ENCODE measurements at regions not wholly inside any gene's neighbourhood (a gene's known extent, or its start where the extent isn't known, plus 50 kb on each side); places are given as distances from the start of the nearest gene placed in this dataset.
"Not testable (repeated sequence)": the region's sequence is repeated elsewhere in the genome, so short reads cannot be mapped to it uniquely, and the experiment has no call there.

GRCh38 chr2:14081521-14081920, 551.0 kb upstream of the LRATD1 start:
- H3K4me3 ChIP-seq (ENCODE audit: low read depth, low read length): no peak overlapping the region
- TF ChIP-seq CTCF (IDR thresholded peaks at IDR 0.05; ENCODE audit: insufficient read depth, low read depth, low read length, missing control alignments): no peak
- DNase-seq (ENCODE audit: low read depth): no peak

- TF ChIP-seq CTCF (IDR thresholded peaks at IDR 0.05; ENCODE audit: insufficient read depth, low read depth, low read length, missing control alignments): no peak
These were observed 549.9 kb upstream of the LRATD1 start for GRCh38 chr2:14082640-14083039.

GRCh38 chr2:14094592-14094991, 537.9 kb upstream of the LRATD1 start:
- DNase-seq (ENCODE audit: low read depth): no peak
- no peak for TF ChIP-seq CTCF (IDR thresholded peaks at IDR 0.05; ENCODE audit: insufficient read depth, low read depth, low read length, missing control alignments)
- H3K4me3 ChIP-seq (ENCODE audit: low read depth, low read length): no peak overlapping the region

More at GRCh38 chr2:14082640-14083039, 549.9 kb upstream of the LRATD1 start:
- DNase-seq (ENCODE audit: low read depth): no peak
- no peak overlapping the region for H3K4me3 ChIP-seq (ENCODE audit: low read depth, low read length)

- not testable (repeated sequence) for DNase-seq (ENCODE audit: low read depth); H3K4me3 ChIP-seq (ENCODE audit: low read depth, low read length)
These were observed 533.4 kb upstream of the LRATD1 start for GRCh38 chr2:14099101-14099500.

- no peak for DNase-seq (ENCODE audit: low read depth)
These were observed 518.2 kb upstream of the LRATD1 start for GRCh38 chr2:14114275-14114674.

GRCh38 chr2:14120376-14120775, 512.1 kb upstream of the LRATD1 start:
- H3K4me3 ChIP-seq (ENCODE audit: low read depth, low read length): no peak overlapping the region
- no peak for DNase-seq (ENCODE audit: low read depth)
- TF ChIP-seq CTCF (IDR thresholded peaks at IDR 0.05; ENCODE audit: insufficient read depth, low read depth, low read length, missing control alignments): no peak

More at GRCh38 chr2:14114275-14114674, 518.2 kb upstream of the LRATD1 start:
- no peak overlapping the region for H3K4me3 ChIP-seq (ENCODE audit: low read depth, low read length)
- TF ChIP-seq CTCF (IDR thresholded peaks at IDR 0.05; ENCODE audit: insufficient read depth, low read depth, low read length, missing control alignments): no peak

- no peak for TF ChIP-seq CTCF (IDR thresholded peaks at IDR 0.05; ENCODE audit: insufficient read depth, low read depth, low read length, missing control alignments)
- H3K4me3 ChIP-seq (ENCODE audit: low read depth, low read length): no peak overlapping the region
- DNase-seq (ENCODE audit: low read depth): no peak
These were observed 508.9 kb upstream of the LRATD1 start for GRCh38 chr2:14123436-14124103.
